Thyroid gland (tissue), 4 donors: ENCODE measurements at regions not wholly inside any gene's neighbourhood (a gene's known extent, or its start where the extent isn't known, plus 50 kb on each side); places are given as distances from the start of the nearest gene placed in this dataset.

ENCODE experiments used
- POLR2A ChIP-seq, 2 donors: fragments of 450-650 bp; IDR thresholded peaks; one replicate each; pipeline ENCODE4 v1.6.1; 2017; ENCODE audit warnings: antibody characterized with exemption in 2 of 2, mild to moderate bottlenecking in 2 of 2, moderate library complexity in 1 of 2
- TF ChIP-seq, protein P1 (sequence below), 6 experiments: fragments of 200-600 bp in 3 of 6; fragments of 450-650 bp in 3 of 6; sonication (generic) in 3 of 6; IDR thresholded peaks; one replicate each; pipeline ENCODE4 v1.5.1; 2016 to 2019; ENCODE audit warnings: antibody characterized with exemption in 6 of 6, mild to moderate bottlenecking in 2 of 6, inconsistent platforms in 1 of 6, moderate library complexity in 1 of 6

DNA sequence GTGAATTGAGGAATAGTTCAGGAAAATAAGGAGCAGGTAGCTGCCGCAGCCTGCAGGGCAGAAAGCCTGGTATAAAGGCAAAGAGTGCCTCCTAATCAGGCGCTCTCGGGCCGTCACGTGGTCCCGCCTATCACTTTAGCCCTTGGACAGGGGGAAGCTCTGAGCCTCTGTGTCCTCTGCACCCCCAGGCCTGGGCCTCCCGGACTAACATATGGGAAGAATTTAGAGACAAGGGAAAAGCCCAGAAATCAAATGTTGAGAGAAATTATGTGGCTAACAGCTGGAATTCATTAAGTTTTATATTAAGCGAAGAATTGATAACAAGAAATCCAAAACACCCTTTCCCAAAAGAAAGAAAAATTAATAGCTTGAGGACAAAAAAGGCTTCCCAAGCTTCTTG, 417.7 kb downstream of the ATP23 start:
- TF ChIP-seq, protein P1, sequence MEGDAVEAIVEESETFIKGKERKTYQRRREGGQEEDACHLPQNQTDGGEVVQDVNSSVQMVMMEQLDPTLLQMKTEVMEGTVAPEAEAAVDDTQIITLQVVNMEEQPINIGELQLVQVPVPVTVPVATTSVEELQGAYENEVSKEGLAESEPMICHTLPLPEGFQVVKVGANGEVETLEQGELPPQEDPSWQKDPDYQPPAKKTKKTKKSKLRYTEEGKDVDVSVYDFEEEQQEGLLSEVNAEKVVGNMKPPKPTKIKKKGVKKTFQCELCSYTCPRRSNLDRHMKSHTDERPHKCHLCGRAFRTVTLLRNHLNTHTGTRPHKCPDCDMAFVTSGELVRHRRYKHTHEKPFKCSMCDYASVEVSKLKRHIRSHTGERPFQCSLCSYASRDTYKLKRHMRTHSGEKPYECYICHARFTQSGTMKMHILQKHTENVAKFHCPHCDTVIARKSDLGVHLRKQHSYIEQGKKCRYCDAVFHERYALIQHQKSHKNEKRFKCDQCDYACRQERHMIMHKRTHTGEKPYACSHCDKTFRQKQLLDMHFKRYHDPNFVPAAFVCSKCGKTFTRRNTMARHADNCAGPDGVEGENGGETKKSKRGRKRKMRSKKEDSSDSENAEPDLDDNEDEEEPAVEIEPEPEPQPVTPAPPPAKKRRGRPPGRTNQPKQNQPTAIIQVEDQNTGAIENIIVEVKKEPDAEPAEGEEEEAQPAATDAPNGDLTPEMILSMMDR (IDR thresholded peaks at IDR 0.05), result no peak
- no peak for TF ChIP-seq POLR2A (IDR thresholded peaks at IDR 0.05)
